PC-9 (cell line): ENCODE measurements at regions not wholly inside any gene's neighbourhood (a gene's known extent, or its start where the extent isn't known, plus 50 kb on each side); places are given as distances from the start of the nearest gene placed in this dataset.

ENCODE experiments used
- BruUV-seq: library from RNA; stranded (reverse); fragments of 400-500 nt; replicated peaks from 2 replicates; lab custom pipeline; 2021; lab: Mats Ljungman, UMichigan
- CTCF ChIA-PET: fragments of 300-600 bp; sonication (Branson Sonifier 250); formaldehyde crosslinking; loops from one replicate; lab custom pipeline; 2022; ENCODE audit warnings: antibody characterized with exemption; lab: Charles Lee
- POLR2A ChIA-PET: fragments of 300-600 bp; sonication (Branson Sonifier 250); formaldehyde crosslinking; loops from one replicate; lab custom pipeline; 2022; ENCODE audit warnings: antibody characterized with exemption; ENCODE audit not compliant: unreplicated experiment; lab: Charles Lee
- DNase-seq, 2 experiments: peaks; one replicate each; pipeline versions ENCODE4 v3.0.0 to v3.0.0-alpha.2; 2015 to 2022; ENCODE audit warnings: mixed read lengths in 1 of 2
- H2AFZ ChIP-seq: fragments of 200-600 bp; sonication (generic); 2 replicates; pipeline ENCODE4 v1.8.1; 2017; ENCODE audit warnings: antibody characterized with exemption
- H3F3A ChIP-seq: fragments of 200-600 bp; sonication (generic); 2 replicates; pipeline ENCODE4 v1.8.1; 2017; ENCODE audit warnings: antibody characterized with exemption, mild to moderate bottlenecking, low read depth; ENCODE audit not compliant: insufficient read depth
- H3K27ac ChIP-seq: fragments of 200-600 bp; sonication (generic); 2 replicates; pipeline ENCODE4 v1.6.1; 2016; ENCODE audit warnings: mixed run types
- H3K27me3 ChIP-seq: fragments of 200-600 bp; sonication (generic); 2 replicates; pipeline ENCODE4 v1.6.1; 2016; ENCODE audit warnings: low read depth, mixed run types; ENCODE audit not compliant: insufficient read depth
- H3K36me3 ChIP-seq: fragments of 200-600 bp; sonication (generic); 2 replicates; pipeline ENCODE4 v1.6.1; 2016; ENCODE audit warnings: low read depth, mixed run types
- H3K4me1 ChIP-seq: fragments of 200-600 bp; sonication (generic); replicated peaks from 2 replicates; pipeline ENCODE4 v1.6.1; 2016; ENCODE audit warnings: mixed run types; ENCODE audit not compliant: insufficient read depth
- H3K4me2 ChIP-seq: fragments of 200-600 bp; sonication (generic); 2 replicates; pipeline ENCODE4 v1.6.1; 2017; ENCODE audit warnings: mixed run types
- H3K4me3 ChIP-seq: fragments of 200-600 bp; sonication (generic); 2 replicates; pipeline ENCODE4 v1.6.1; 2016; ENCODE audit warnings: mixed run types
- H3K79me2 ChIP-seq: fragments of 200-600 bp; sonication (generic); 2 replicates; pipeline ENCODE4 v1.6.1; 2017; ENCODE audit warnings: low read depth, mixed run types
- H3K9me2 ChIP-seq: fragments of 200-600 bp; sonication (generic); 2 replicates; pipeline ENCODE4 v1.8.1; 2017; ENCODE audit warnings: mild to moderate bottlenecking; ENCODE audit not compliant: insufficient read depth
- H3K9me3 ChIP-seq: fragments of 200-600 bp; sonication (generic); 2 replicates; pipeline ENCODE4 v1.8.1; 2016; ENCODE audit warnings: low read depth; ENCODE audit not compliant: insufficient read depth
- H4K20me1 ChIP-seq: fragments of 200-600 bp; sonication (generic); 2 replicates; pipeline ENCODE4 v1.8.1; 2017; ENCODE audit not compliant: insufficient read depth
- EZH2 ChIP-seq: fragments of 200-600 bp; sonication (generic); IDR thresholded peaks from 2 replicates; pipeline ENCODE4 v1.8.0; 2017; ENCODE audit warnings: antibody characterized with exemption, low read depth
- intact Hi-C: fragments of 100-400 bp; cut with micrococcal nuclease; formaldehyde crosslinking; loops from one replicate; pipeline ENCODE4 v1.10.0; 2022; ENCODE audit not compliant: unreplicated experiment
- TF ChIP-seq, protein P1 (sequence below): fragments of 200-600 bp; sonication (generic); conservative IDR thresholded peaks from 2 replicates; pipeline ENCODE4 v1.6.1; 2017; ENCODE audit warnings: mixed run types, antibody characterized with exemption, mild to moderate bottlenecking, moderate library complexity

DNA sequence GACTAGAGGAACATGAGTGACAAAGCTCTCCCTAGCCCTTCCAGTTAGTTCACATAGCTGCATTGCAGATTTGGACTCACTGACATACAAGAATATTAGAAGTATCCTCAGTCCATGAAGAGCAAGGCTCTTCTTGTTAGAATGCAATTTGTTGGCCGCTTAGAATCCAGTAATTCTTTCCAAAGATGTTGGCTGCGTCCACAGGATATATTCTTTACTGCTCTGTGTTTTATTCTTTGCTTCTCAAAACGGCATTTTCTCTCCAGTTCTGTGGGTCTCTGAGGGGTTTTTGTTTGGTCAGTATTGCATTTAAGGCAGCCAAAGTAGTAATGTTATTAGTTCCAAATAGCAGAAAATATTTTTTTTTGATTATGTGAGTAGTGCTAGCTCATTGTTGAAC lies 588.6 kb downstream of the DNAJB9 start:
- TF ChIP-seq EZH2, result no peak
- TF ChIP-seq, protein P1, sequence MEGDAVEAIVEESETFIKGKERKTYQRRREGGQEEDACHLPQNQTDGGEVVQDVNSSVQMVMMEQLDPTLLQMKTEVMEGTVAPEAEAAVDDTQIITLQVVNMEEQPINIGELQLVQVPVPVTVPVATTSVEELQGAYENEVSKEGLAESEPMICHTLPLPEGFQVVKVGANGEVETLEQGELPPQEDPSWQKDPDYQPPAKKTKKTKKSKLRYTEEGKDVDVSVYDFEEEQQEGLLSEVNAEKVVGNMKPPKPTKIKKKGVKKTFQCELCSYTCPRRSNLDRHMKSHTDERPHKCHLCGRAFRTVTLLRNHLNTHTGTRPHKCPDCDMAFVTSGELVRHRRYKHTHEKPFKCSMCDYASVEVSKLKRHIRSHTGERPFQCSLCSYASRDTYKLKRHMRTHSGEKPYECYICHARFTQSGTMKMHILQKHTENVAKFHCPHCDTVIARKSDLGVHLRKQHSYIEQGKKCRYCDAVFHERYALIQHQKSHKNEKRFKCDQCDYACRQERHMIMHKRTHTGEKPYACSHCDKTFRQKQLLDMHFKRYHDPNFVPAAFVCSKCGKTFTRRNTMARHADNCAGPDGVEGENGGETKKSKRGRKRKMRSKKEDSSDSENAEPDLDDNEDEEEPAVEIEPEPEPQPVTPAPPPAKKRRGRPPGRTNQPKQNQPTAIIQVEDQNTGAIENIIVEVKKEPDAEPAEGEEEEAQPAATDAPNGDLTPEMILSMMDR, result no peak
- Histone ChIP-seq H3K9me2 (no peaks in the 10 kb centered on the region; the same call in 1 of the 2 replicates), H3K4me1 (no peaks in the 10 kb centered on the region), H3K9me3 (no peaks in the 10 kb centered on the region), H3K27me3 (no peaks in the 10 kb centered on the region), H3K36me3 (no peaks in the 10 kb centered on the region), H2AFZ (no peak overlapping the region), H3K4me3 (no peak overlapping the region), H3K79me2 (no peaks in the 10 kb centered on the region), H3K27ac (no peak overlapping the region), H4K20me1 (no peaks in the 10 kb centered on the region), H3K4me2 (no peak overlapping the region), H3F3A (no peaks in the 10 kb centered on the region)
- intact Hi-C loops, result no loop called here
- POLR2A ChIA-PET, result no interaction called here
- DNase-seq, result no peak
- CTCF ChIA-PET, result no interaction called here
- no TSS peak for BruUV-seq

DNA sequence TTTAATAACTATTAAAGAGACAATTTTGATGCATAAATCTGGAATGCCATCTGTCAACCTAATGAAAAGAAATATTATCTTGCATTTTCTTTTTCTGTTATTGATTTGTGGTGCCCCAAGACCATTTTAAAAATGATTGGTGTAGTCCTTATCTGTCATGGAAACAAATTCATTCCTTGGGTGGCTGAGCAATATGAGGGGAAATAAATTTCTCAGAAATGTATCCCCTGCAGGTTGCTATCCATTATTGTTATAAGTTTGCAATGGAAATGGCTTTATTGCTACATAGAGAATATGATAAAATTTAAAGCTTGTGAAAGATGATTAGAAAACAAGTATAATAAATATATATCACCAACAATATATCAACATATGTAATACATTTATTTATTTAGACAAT lies 607.0 kb downstream of the DNAJB9 start:
- Histone ChIP-seq H3K79me2 (no peaks in the 10 kb centered on the region), H3K4me1 (no peaks in the 10 kb centered on the region), H4K20me1 (no peaks in the 10 kb centered on the region), H3K4me2 (no peak overlapping the region), H3K9me3 (no peaks in the 10 kb centered on the region), H2AFZ (no peak overlapping the region), H3K27me3 (no peaks in the 10 kb centered on the region), H3F3A (no peaks in the 10 kb centered on the region), H3K9me2 (no peaks in the 10 kb centered on the region; the same call in 1 of the 2 replicates), H3K4me3 (no peak overlapping the region), H3K27ac (no peak overlapping the region), H3K36me3 (no peaks in the 10 kb centered on the region)
- no peak for DNase-seq
- BruUV-seq, result no TSS peak
- ChIA-PET POLR2A (no interaction called here), CTCF (no interaction called here)
- intact Hi-C loops, result no loop called here
- TF ChIP-seq, protein P1, result no peak
- TF ChIP-seq EZH2, result no peak

DNA sequence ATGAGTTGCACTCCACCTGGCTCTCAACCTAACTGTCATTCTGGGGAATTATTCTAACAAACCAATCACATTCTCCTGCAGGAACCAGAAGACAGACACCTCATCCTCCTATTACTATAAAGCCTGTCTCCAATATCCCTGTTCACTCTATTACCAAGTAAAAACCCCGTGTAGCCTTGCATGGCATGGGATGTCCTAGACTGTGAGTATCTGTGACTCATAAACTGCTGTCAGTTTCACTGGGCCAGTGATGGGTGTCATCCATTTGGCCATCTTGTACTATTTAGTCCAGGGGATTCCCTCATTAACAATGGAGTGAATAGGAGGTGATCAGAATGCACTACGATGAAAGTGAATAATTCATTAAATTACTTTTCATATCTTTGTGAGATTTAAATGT lies 608.7 kb downstream of the DNAJB9 start:
- H3K4me2 ChIP-seq, result no peak overlapping the region
- intact Hi-C loops, result no loop called here
- H3K27ac ChIP-seq, result no peak overlapping the region
- no TSS peak for BruUV-seq
- no peaks in the 10 kb centered on the region for H3K36me3 ChIP-seq
- peaks cover 5% of the 10 kb centered on the region; the same call in 1 of the 2 replicates for H3K9me3 ChIP-seq
- no peaks in the 10 kb centered on the region for H3K4me1 ChIP-seq
- no peaks in the 10 kb centered on the region for H3F3A ChIP-seq
- TF ChIP-seq EZH2, result no peak
- TF ChIP-seq, protein P1, result no peak
- H4K20me1 ChIP-seq, result no peaks in the 10 kb centered on the region
- CTCF ChIA-PET, result no interaction called here
- no peak for DNase-seq
- POLR2A ChIA-PET, result no interaction called here
- H2AFZ ChIP-seq, result no peak overlapping the region
- no peak overlapping the region for H3K4me3 ChIP-seq
- no peaks in the 10 kb centered on the region for H3K27me3 ChIP-seq
- H3K79me2 ChIP-seq, result no peaks in the 10 kb centered on the region
- H3K9me2 ChIP-seq, result no peaks in the 10 kb centered on the region; the same call in 1 of the 2 replicates
